GM12892 (cell line): ENCODE measurements at regions not wholly inside any gene's neighbourhood (a gene's known extent, or its start where the extent isn't known, plus 50 kb on each side); places are given as distances from the start of the nearest gene placed in this dataset.

ENCODE experiments used
- POLR2A ChIP-seq: IDR thresholded peaks from 2 replicates; pipeline ENCODE4 v1.6.1; 2011; ENCODE audit warnings: low read depth, low read length, control low read depth
- POLR2AphosphoS5 ChIP-seq: IDR thresholded peaks from 2 replicates; pipeline ENCODE4 v1.6.1; 2011; ENCODE audit warnings: low read depth, low read length, control low read depth
- TAF1 ChIP-seq: IDR thresholded peaks from 2 replicates; pipeline ENCODE4 v1.6.1; 2011; ENCODE audit warnings: low read depth, mild to moderate bottlenecking, control low read depth, low read length, borderline replicate concordance

DNA sequence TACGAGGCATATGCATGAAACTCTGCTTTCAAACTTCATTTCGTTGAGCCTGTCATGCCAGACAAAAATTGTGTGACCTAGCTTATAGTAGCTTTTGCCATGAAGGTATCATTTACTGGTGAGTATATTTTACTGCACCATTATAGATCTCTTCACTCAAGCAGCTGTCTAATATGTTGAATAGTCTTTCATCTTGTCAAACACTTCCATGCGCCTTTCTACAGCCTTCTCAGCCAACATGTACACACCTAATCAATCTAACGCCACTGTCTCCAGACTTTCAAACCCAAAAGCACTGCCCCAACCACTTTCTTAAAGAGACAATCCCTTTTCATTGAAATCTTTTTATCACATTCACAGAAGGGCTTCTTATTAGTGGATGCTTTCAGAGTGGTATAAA lies 757.4 kb downstream of the VRK1 start:
- no peak for TF ChIP-seq POLR2AphosphoS5
- TF ChIP-seq POLR2A: no peak
- no peak for TF ChIP-seq TAF1
